ENCODE measurements at regions not wholly inside any gene's neighbourhood (a gene's known extent, or its start where the extent isn't known, plus 50 kb on each side); places are given as distances from the start of the nearest gene placed in this dataset.

GRCh38 chr10:62626079-62626478 is 178.4 kb upstream of the ADO start:
- Histone ChIP-seq H3K4me1 (ENCODE audit: low read length) (peaks cover 3% of the 10 kb centered on the region; the same call in 1 of the 2 replicates), H3K4me3 (ENCODE audit: low read length) (no peak overlapping the region), H3K27ac (ENCODE audit: low read length) (no peak overlapping the region), H3K27me3 (ENCODE audit: low read depth, low read length) (no peaks in the 10 kb centered on the region), H2AFZ (ENCODE audit: low read depth, low read length) (no peak overlapping the region), H3K79me2 (ENCODE audit: low read length) (no peaks in the 10 kb centered on the region), H3K36me3 (replicated peaks; ENCODE audit: low read depth, low read length) (no peaks in the 10 kb centered on the region), H3K9me3 (ENCODE audit: insufficient read depth, low read length) (no peaks in the 10 kb centered on the region), H3K4me2 (ENCODE audit: low read length) (no peak overlapping the region), H4K20me1 (ENCODE audit: insufficient read depth, low read length) (no peaks in the 10 kb centered on the region), H3K9ac (ENCODE audit: low read length) (no peak overlapping the region)
- TF ChIP-seq CTCF (IDR thresholded peaks at IDR 0.05; ENCODE audit: low read depth, low read length) (no peak), EZH2phosphoT487 (IDR thresholded peaks at IDR 0.05; ENCODE audit: low read depth) (no peak)

GRCh38 chr10:62626817-62627216 is 177.7 kb upstream of the ADO start:
- Histone ChIP-seq H3K36me3 (replicated peaks; ENCODE audit: low read depth, low read length) (no peaks in the 10 kb centered on the region), H2AFZ (ENCODE audit: low read depth, low read length) (no peak overlapping the region), H3K4me1 (ENCODE audit: low read length) (peaks cover 3% of the 10 kb centered on the region; the same call in 1 of the 2 replicates), H3K4me2 (ENCODE audit: low read length) (no peak overlapping the region), H3K4me3 (ENCODE audit: low read length) (no peak overlapping the region), H3K9ac (ENCODE audit: low read length) (no peak overlapping the region), H3K27me3 (ENCODE audit: low read depth, low read length) (no peaks in the 10 kb centered on the region), H3K9me3 (ENCODE audit: insufficient read depth, low read length) (no peaks in the 10 kb centered on the region), H3K79me2 (ENCODE audit: low read length) (no peaks in the 10 kb centered on the region), H4K20me1 (ENCODE audit: insufficient read depth, low read length) (no peaks in the 10 kb centered on the region), H3K27ac (ENCODE audit: low read length) (no peak overlapping the region)
- no peak for TF ChIP-seq CTCF (IDR thresholded peaks at IDR 0.05; ENCODE audit: low read depth, low read length)
- TF ChIP-seq EZH2phosphoT487 (IDR thresholded peaks at IDR 0.05; ENCODE audit: low read depth), result no peak

- H3K9ac ChIP-seq (ENCODE audit: low read length), result no peak overlapping the region
- H3K36me3 ChIP-seq (replicated peaks; ENCODE audit: low read depth, low read length), result no peaks in the 10 kb centered on the region
- H3K4me1 ChIP-seq (ENCODE audit: low read length), result peaks cover 3% of the 10 kb centered on the region; the same call in 1 of the 2 replicates
- no peaks in the 10 kb centered on the region for H4K20me1 ChIP-seq (ENCODE audit: insufficient read depth, low read length)
- H3K79me2 ChIP-seq (ENCODE audit: low read length), result no peaks in the 10 kb centered on the region
- no peak overlapping the region for H3K27ac ChIP-seq (ENCODE audit: low read length)
- TF ChIP-seq CTCF (IDR thresholded peaks at IDR 0.05; ENCODE audit: low read depth, low read length) (no peak), EZH2phosphoT487 (IDR thresholded peaks at IDR 0.05; ENCODE audit: low read depth) (no peak)
- H3K27me3 ChIP-seq (ENCODE audit: low read depth, low read length), result no peaks in the 10 kb centered on the region
- no peaks in the 10 kb centered on the region for H3K9me3 ChIP-seq (ENCODE audit: insufficient read depth, low read length)
- no peak overlapping the region for H3K4me2 ChIP-seq (ENCODE audit: low read length)
- H3K4me3 ChIP-seq (ENCODE audit: low read length), result no peak overlapping the region
- H2AFZ ChIP-seq (ENCODE audit: low read depth, low read length), result no peak overlapping the region
These were observed 176.5 kb upstream of the ADO start for GRCh38 chr10:62627983-62628382.

GRCh38 chr10:62631241-62631640 is 173.3 kb upstream of the ADO start:
- H3K27me3 ChIP-seq (ENCODE audit: low read depth, low read length), result no peaks in the 10 kb centered on the region
- no peaks in the 10 kb centered on the region for H3K9me3 ChIP-seq (ENCODE audit: insufficient read depth, low read length)
- no peak overlapping the region for H3K27ac ChIP-seq (ENCODE audit: low read length)
- TF ChIP-seq CTCF (IDR thresholded peaks at IDR 0.05; ENCODE audit: low read depth, low read length), result no peak
- no peak for TF ChIP-seq EZH2phosphoT487 (IDR thresholded peaks at IDR 0.05; ENCODE audit: low read depth)
- H3K4me3 ChIP-seq (ENCODE audit: low read length), result no peak overlapping the region
- no peaks in the 10 kb centered on the region for H4K20me1 ChIP-seq (ENCODE audit: insufficient read depth, low read length)
- H3K4me2 ChIP-seq (ENCODE audit: low read length), result no peak overlapping the region
- H3K36me3 ChIP-seq (replicated peaks; ENCODE audit: low read depth, low read length), result no peaks in the 10 kb centered on the region
- H3K9ac ChIP-seq (ENCODE audit: low read length), result no peak overlapping the region
- peaks cover 10% of the 10 kb centered on the region; the same call in 1 of the 2 replicates for H3K4me1 ChIP-seq (ENCODE audit: low read length)
- H2AFZ ChIP-seq (ENCODE audit: low read depth, low read length), result no peak overlapping the region
- no peaks in the 10 kb centered on the region for H3K79me2 ChIP-seq (ENCODE audit: low read length)
